NCI-H128 (cell line): ENCODE measurements at regions not wholly inside any gene's neighbourhood (a gene's known extent, or its start where the extent isn't known, plus 50 kb on each side); places are given as distances from the start of the nearest gene placed in this dataset.
"Not testable (repeated sequence)": the region's sequence is repeated elsewhere in the genome, so short reads cannot be mapped to it uniquely, and the experiment has no call there.

Source experiments
- DNase-seq: peaks from one replicate; lab custom pipeline; 2025; ENCODE audit not compliant: unreplicated experiment; lab: John Stamatoyannopoulos, UW

GRCh38 chr3:193114431-193115340, 126.3 kb upstream of the PLAAT1 start:
- no peak for DNase-seq

GRCh38 chr3:193116871-193117270, 124.2 kb upstream of the PLAAT1 start:
- no peak for DNase-seq

DNA sequence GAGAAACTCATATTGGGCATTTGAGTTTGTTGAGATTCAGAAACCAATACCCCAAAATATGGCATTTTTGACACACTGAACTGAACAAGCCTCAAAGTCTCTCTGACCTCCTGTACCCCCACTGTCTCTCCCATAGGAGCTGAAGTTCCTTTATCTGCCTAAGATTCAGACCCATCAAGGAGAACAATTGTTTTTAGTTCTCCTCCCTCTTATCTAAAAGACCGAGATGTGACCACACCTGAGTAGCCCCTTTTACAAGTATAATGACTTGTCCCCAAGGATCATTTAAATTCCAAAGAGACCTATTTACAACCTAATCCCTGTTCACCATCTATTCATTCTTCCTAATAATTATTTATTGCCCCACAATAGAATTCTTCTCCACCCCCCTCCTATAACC, 122.1 kb upstream of the PLAAT1 start:
- DNase-seq: no peak

DNA sequence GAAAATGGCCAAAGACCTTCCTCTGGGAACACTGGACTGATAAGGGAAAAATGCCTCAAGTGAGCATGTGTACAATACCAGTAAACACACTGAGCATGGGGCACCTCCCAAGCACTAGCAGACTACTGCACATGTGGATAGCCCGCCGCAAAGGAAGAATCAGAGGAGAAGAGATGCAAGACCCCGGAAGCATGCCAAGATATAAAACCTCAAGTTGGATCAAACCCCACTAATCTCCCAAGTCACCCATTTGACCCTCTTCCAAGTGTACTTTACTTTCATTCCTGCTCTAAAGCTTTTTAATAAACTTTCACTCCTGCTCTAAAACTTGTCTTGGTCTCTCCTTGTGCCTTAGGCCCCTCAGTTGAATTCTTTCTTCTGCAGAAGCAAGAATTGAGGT, 121.1 kb upstream of the PLAAT1 start:
- DNase-seq: no peak

DNA sequence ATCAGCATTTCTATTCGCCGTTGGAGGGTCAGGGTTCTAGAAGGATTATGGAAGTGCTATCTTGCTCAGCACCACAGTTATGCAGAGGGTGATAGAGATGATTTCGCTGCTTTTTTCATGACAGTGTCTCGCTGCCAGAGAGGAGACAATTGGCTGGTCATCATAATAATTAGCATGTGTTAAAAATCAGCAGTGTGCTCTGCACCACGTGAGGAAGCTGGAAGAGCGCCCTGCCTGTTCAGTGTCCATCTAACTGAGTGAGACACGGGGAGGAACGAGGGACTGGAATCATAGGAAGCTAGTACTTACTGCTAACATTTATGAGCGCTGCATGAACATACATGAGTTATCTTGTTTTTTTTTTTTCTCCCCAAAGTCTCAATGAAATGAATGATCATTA, 116.2 kb upstream of the PLAAT1 start:
- no peak for DNase-seq

GRCh38 chr3:193129607-193130006, 111.4 kb upstream of the PLAAT1 start:
- no peak for DNase-seq

DNA sequence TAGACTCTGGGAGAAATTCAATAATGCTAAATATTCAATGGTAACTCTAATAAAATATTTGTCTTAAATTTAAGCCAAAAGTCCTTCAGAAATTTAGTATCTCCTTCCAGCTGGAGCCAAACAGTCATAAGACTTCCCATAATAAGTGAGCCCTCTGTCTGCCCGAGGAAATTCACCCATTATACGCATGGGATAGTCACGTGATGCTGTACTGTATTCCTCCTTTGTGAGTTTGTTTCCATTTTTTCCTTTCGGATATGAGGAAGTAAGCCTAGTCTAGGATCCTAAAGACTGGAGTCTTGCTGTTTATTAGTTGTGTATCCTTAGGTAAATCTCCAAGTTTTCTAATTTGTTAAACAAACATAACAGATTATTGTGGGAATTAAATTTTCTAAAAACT, 110.4 kb upstream of the PLAAT1 start:
- DNase-seq: no peak

- DNase-seq: no peak
Measured at GRCh38 chr3:193132241-193132640, 108.8 kb upstream of the PLAAT1 start.

DNA sequence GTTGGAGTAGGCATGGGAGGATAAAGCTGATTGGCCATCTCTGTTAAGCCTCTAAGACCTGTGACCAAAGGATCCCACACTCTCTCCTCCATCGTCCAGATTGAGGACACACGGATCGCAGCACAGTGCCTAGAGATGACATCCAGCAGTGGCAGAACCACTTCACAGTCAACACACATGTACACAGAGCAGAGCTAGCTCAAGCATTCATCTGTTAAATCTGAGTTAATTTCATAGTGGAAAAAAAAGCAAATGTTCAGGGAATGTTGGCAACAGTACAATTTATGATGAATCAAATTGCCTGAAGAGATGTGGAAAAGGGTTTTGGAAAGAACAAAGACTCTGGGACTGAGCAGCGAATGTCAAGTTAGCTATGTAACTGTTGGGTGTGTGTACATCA, 108.1 kb upstream of the PLAAT1 start:
- no peak for DNase-seq

GRCh38 chr3:193134856-193135255, 106.2 kb upstream of the PLAAT1 start:
- no peak for DNase-seq

GRCh38 chr3:193140381-193140780, 100.6 kb upstream of the PLAAT1 start:
- no peak for DNase-seq

GRCh38 chr3:193145248-193145647, 95.8 kb upstream of the PLAAT1 start:
- no peak for DNase-seq

GRCh38 chr3:193148688-193149473, 92.1 kb upstream of the PLAAT1 start:
- no peak for DNase-seq

DNA sequence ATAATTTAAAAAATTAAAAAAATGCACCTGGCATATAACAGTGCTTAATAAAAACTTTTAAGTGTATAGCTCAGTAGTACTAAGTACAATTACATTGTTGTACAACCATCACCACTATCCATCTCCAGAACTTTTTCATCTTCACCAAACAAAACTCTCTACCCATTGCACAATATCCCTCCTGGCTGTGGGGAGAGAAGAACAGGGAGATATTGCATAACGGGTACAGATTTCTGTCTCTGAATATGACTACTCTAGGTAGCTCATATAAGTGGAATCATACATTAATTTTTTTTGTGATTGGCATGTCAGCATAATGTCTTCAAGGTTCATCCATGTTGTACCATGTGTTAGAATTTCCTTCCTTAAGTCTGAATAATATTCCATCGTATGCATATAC, 91.0 kb upstream of the PLAAT1 start:
- DNase-seq: no peak

- not testable (repeated sequence) for DNase-seq
Measured at GRCh38 chr3:193155044-193155781, 85.8 kb upstream of the PLAAT1 start.

GRCh38 chr3:193157051-193157450, 84.0 kb upstream of the PLAAT1 start:
- DNase-seq: no peak

DNA sequence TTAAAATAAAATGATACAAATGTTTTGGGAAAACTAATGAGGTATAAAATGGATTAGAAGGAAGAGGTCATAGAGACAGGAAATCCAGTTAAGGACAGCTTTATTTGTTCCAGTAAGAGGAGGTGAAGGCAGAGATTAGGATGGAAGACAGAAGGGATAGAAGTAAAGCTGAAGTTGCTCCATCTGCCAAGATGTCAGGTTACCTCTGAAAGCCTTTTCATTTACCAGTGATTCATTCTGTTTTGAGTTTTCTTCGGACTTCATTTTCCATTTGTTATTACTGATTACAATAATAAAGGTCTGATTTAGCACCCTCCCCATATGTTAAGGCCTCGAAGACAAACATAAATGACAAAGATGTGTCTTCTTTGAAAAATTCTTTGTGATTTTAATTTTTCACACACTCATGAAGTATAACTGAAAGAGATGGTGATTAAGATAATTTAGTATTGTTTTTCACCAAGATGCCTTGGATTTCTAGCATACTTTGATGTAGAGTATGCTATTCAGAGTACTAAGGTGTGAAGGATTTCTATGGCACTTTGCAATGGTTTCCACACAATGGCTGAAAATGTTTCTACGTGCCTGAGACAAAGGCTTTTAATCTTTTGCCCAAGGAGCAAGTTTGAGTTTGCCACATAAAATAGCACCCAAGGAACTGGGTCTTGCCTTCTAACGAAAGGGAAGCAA, 75.4 kb upstream of the PLAAT1 start:
- DNase-seq: no peak

DNA sequence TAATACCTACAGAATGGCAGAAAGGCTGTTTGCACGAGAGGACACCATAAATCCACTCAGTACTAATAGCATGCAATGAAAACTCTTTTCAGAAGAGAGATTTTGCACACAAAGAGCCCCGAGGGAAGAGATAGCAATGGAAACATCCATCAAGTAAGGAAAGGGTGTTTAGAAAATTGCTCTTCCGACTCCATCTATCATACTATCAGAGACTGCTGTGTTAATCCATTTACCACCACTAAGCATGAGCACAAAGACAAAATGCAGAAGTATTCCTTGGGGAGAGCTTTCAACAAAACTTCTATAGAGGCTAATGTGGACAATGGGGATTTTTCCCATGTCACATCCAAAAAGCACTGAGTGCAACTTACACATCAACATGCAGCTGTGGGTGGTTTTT, 72.1 kb upstream of the PLAAT1 start:
- peak; percentile 20 for DNase-seq

DNA sequence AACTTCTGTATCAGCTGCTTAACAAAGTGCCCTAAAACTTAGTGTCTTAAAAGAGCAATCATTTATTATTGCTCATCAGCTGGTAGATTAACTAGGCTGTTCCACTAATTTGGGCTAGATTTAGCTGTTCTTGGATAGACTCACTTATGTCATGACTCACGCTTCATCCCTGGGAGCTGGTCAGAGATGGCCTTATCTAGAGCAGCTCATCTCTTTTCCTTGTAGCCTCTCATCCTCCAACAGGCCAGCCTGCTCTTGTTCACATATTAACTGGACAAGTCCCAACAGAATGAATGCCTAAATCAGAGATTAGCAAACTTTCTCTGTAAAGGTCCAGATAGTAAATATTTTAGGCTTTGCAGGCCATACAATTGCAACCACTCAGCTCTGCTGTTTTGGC, 66.9 kb upstream of the PLAAT1 start:
- DNase-seq: no peak

- DNase-seq: not testable (repeated sequence)
Measured at GRCh38 chr3:193179332-193180012, 61.5 kb upstream of the PLAAT1 start.
